Vagina (tissue), 2 donors: ENCODE measurements at regions not wholly inside any gene's neighbourhood (a gene's known extent, or its start where the extent isn't known, plus 50 kb on each side); places are given as distances from the start of the nearest gene placed in this dataset.

Experiments
- CTCF ChIP-seq, 3 experiments: fragments of 450-650 bp in 2 of 3; fragments of 200-600 bp in 1 of 3; sonication (generic) in 1 of 3; IDR thresholded peaks; one replicate each; pipeline ENCODE4 v1.5.1; 2017 to 2019; ENCODE audit warnings: antibody characterized with exemption in 3 of 3, mild to moderate bottlenecking in 2 of 3, moderate library complexity in 2 of 3
- POLR2A ChIP-seq, 2 donors: fragments of 450-650 bp; IDR thresholded peaks; one replicate each; pipeline ENCODE4 v1.6.1; 2017; ENCODE audit warnings: antibody characterized with exemption in 2 of 2, mild to moderate bottlenecking in 2 of 2, moderate library complexity in 2 of 2
- POLR2AphosphoS5 ChIP-seq, 2 donors: sonication (generic); formaldehyde crosslinking; IDR thresholded peaks; one replicate each; pipeline ENCODE4 v1.9.0; 2017; ENCODE audit warnings: antibody characterized with exemption in 2 of 2, mild to moderate bottlenecking in 2 of 2, low read depth in 1 of 2; ENCODE audit not compliant: insufficient read depth in 1 of 2

- TF ChIP-seq POLR2A (IDR thresholded peaks at IDR 0.05) (no peak), CTCF (IDR thresholded peaks at IDR 0.05) (no peak), POLR2AphosphoS5 (IDR thresholded peaks at IDR 0.05; ENCODE audit: insufficient read depth in 1 of 2, low read depth in 1 of 2) (no peak)
Measured at GRCh38 chr7:94244760-94245159, 149.9 kb upstream of the COL1A2 start.
